ENCODE measurements at regions not wholly inside any gene's neighbourhood (a gene's known extent, or its start where the extent isn't known, plus 50 kb on each side); places are given as distances from the start of the nearest gene placed in this dataset.

- DNase-seq: no peak
These were observed 478.3 kb upstream of the ADAMTS16 start for GRCh38 chr5:4661836-4662235.

- no peak for DNase-seq
These were observed 477.4 kb upstream of the ADAMTS16 start for GRCh38 chr5:4662756-4663155.

GRCh38 chr5:4665911-4666310 is 474.2 kb upstream of the ADAMTS16 start:
- no peak for DNase-seq

GRCh38 chr5:4674166-4674565 is 466.0 kb upstream of the ADAMTS16 start:
- no peak for DNase-seq

- DNase-seq: no peak
These were observed 463.2 kb upstream of the ADAMTS16 start for GRCh38 chr5:4676934-4677333.

GRCh38 chr5:4684946-4685345 is 455.2 kb upstream of the ADAMTS16 start:
- no peak for DNase-seq

GRCh38 chr5:4698596-4698995 is 441.5 kb upstream of the ADAMTS16 start:
- no peak for DNase-seq

GRCh38 chr5:4699592-4699991 is 440.5 kb upstream of the ADAMTS16 start:
- DNase-seq: no peak

GRCh38 chr5:4700069-4700468 is 440.1 kb upstream of the ADAMTS16 start:
- DNase-seq: no peak

GRCh38 chr5:4700871-4701270 is 439.3 kb upstream of the ADAMTS16 start:
- DNase-seq: no peak

- no peak for DNase-seq
These were observed 436.1 kb upstream of the ADAMTS16 start for GRCh38 chr5:4703931-4704458.

- no peak for DNase-seq
These were observed 435.2 kb upstream of the ADAMTS16 start for GRCh38 chr5:4704951-4705350.

GRCh38 chr5:4716781-4717180 is 423.3 kb upstream of the ADAMTS16 start:
- no peak for DNase-seq

- DNase-seq: no peak
These were observed 422.7 kb upstream of the ADAMTS16 start for GRCh38 chr5:4717446-4717845.

- no peak for DNase-seq
These were observed 419.3 kb upstream of the ADAMTS16 start for GRCh38 chr5:4720831-4721230.

- no peak for DNase-seq
These were observed 417.2 kb upstream of the ADAMTS16 start for GRCh38 chr5:4722886-4723285.

- DNase-seq: no peak
These were observed 414.5 kb upstream of the ADAMTS16 start for GRCh38 chr5:4725594-4725993.

- no peak for DNase-seq
These were observed 409.9 kb upstream of the ADAMTS16 start for GRCh38 chr5:4730279-4730678.

GRCh38 chr5:4734348-4734747 is 405.8 kb upstream of the ADAMTS16 start:
- DNase-seq: no peak

GRCh38 chr5:4735261-4735660 is 404.9 kb upstream of the ADAMTS16 start:
- no peak for DNase-seq

GRCh38 chr5:4737868-4738267 is 402.3 kb upstream of the ADAMTS16 start:
- no peak for DNase-seq

- no peak for DNase-seq
These were observed 401.8 kb upstream of the ADAMTS16 start for GRCh38 chr5:4738298-4738697.

GRCh38 chr5:4740156-4740555 is 400.0 kb upstream of the ADAMTS16 start:
- DNase-seq: no peak

- no peak for DNase-seq
These were observed 381.6 kb upstream of the ADAMTS16 start for GRCh38 chr5:4758550-4758949.

GRCh38 chr5:4758996-4759395 is 381.1 kb upstream of the ADAMTS16 start:
- DNase-seq: no peak

- DNase-seq: no peak
These were observed 377.8 kb upstream of the ADAMTS16 start for GRCh38 chr5:4762316-4762715.

Measured in CD4-positive, alpha-beta T cell treated with Interleukin-21 for 1 hour (primary cell).